Limb (tissue), 2 donors: ENCODE measurements at regions not wholly inside any gene's neighbourhood (a gene's known extent, or its start where the extent isn't known, plus 50 kb on each side); places are given as distances from the start of the nearest gene placed in this dataset.

ENCODE experiments used
- DNase-seq, 2 donors: peaks; one replicate each; pipeline ENCODE4 v3.0.0-alpha.2; 2016; ENCODE audit errors: extremely low spot score in 2 of 2

DNA sequence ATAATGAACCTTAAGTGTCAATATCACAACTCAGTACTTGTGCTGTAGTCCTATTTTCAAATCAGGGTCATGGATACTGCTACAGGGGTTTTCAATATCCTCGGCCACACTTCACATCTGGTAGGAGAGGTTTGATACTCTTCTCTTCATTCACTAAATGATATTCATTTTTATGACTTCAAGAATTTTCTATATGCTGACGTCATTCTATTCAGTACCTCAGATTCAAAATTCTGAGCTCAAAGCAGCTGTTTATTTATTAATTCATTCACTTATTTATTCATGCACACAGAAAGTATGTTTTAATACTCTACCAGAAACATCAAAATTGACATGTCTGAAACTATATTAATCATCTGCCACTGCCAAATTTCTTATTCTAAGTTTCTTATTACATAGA is 866.9 kb upstream of the LRRTM1 start:
- no peak for DNase-seq

DNA sequence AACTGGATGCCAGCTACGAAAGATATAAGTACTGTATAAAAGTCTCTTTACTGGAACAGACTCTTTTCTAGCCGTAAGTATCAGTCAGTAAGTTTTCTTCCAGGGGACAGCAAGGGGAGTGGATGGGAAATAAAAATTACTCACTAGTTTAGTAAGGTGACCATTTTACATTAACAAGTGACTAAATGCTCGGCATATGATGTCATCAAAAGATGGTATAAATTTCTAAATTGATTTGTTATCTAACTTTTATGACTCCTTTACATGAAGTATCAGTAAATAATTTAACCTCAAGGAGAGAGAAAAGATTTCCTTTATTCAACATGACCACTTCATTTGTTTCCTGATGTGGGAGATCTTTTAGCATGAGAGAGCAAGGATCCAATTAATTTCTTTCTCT is 859.0 kb upstream of the LRRTM1 start:
- DNase-seq: no peak

DNA sequence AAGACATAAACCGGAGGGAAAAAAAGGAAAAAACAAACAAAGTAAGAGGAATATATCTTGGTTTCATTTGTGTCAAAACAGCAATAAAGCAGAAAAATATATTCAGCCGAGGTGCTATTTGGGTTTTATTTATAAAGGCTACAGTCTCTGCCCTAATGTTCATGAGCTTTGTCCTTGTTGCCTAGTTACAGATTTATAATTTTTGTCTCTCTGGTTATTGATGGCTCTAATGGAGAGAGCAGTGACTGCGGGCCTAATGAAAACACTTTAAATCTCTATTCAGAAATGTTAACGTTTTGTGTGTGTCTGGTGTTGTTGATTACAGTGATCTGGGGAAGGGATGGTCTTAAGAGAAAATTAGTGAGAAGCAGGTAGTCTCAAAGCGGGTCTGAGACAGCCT is 854.0 kb upstream of the LRRTM1 start:
- no peak for DNase-seq

DNA sequence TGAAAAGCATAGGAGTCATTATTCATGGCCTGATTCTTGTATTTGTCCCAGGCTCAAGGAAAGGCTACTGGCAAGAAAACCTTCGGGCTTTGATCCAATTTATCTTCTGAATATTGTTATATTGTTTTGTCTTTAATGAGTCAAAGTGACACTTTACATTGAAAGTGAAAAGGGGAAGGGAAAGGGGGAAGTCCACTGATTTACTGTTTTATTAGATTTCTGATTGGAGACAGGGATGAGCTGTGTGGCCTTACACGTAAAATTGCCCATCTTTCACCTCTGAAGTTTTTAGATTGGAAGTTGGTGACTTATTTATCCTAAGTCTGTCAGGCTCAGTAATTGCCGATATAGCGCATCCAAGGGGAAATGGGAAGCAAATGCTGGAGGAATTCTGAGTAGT is 843.8 kb upstream of the LRRTM1 start:
- DNase-seq: no peak

DNA sequence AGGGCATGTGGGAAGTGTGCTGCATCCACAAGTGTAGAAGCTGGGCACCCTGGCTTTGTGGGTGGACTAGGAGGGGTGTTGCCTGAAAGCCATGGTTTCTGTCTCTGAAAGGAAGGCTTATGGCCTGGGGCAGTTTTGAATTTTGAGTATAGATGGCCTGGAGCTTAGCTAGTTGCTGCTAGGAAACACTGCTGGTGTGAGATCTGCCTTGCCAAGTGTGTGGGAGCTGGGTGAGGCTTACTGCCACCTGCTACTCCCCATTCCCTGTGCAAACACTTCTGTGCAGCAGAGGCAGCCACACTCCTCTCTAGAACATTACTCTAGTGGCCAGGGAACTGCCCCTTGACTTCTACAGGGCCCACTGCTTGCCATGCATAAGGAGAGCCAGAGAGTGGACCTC is 831.7 kb upstream of the LRRTM1 start:
- no peak for DNase-seq

DNA sequence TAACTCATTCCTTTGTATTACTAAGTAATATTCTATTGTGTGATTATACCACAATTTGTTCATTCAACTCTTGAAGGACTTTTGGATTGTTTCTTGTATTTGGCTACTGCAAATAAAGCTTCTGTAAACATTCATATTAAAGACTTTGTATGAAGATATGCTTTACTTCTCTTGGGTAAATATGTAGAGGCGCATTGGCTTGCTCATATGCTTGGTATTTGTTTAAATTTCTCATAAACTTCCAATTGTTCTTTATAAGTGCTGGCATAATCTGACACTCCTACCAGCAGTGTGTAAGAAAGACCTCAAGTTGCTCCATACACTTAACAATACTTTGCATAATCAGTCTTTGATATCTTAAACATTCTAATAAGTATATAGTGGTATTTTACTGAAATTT is 792.8 kb upstream of the LRRTM1 start:
- no peak for DNase-seq

DNA sequence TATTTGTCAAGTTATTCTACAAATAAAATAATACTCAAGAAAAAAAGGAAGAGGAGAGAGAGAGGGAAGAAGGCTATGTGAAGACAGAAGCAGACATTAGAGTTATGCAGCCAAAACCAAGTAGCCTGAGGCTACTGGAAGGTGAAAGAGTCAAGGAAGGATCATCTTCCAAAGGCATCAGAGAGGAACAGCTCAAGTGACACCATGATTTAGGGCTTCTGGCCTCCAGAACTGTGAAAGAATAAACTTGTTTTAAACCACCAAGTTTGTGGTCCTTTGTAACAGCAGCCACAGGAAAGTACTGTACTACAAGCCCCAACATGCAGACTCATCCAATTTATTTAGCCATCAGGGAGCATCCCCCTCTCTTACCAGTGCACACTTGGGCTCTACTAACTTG is 788.5 kb upstream of the LRRTM1 start:
- no peak for DNase-seq

DNA sequence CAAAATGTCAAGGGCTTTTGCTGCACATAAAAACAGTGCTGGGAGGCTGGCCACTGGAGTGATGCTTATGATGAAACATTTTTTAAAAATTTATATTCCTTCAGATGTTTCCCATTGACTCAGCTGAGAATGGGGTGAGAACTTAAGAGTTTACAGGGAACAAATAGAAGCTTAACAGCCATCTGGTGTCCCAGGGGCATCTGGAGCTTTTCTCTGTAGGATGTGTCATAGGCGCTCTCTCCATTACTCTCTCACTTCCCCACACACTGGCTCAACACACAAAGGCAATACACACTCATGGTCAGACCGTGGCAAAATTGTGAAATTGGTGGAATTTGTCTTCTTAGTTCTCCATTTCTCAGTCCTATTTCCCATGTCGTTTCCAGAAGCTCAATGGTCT is 783.1 kb upstream of the LRRTM1 start:
- DNase-seq: no peak

DNA sequence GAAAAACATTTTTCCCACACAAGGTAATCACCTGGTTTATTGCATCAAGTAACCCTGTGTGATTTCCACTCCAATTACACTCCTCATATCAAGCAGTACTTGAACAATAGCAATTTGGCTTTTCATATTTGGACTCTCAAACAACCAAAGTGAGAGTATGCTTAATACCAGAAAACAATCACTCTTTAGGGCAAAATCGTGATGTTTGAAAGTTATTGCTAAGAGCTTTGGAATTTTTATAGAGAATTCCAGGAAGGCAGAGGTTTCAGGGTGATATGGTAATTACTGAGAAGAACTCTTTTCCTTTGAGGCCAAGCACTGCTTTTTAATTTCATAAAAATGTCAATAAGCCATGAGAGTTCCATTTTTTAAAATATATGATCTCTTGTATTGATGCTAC is 779.5 kb upstream of the LRRTM1 start:
- DNase-seq: no peak

DNA sequence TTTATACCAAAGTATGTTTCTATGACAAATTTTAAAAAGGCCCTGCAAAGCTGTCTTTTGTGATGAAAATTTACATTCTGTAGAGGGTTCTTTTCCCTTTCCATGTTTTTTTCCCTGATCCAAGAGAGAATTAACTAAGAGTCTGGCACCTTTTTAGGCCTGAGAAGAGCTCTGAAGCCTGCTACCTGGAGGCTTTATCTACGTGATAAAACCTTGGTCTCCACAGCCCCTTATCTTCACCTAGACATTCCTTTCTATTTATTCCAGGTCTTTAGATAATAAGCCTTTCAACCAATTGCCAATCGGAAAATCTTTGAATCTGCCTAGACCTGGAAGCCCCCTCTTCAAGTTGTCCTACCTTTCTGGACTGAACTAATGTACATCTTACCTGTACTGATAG is 774.1 kb upstream of the LRRTM1 start:
- no peak for DNase-seq

DNA sequence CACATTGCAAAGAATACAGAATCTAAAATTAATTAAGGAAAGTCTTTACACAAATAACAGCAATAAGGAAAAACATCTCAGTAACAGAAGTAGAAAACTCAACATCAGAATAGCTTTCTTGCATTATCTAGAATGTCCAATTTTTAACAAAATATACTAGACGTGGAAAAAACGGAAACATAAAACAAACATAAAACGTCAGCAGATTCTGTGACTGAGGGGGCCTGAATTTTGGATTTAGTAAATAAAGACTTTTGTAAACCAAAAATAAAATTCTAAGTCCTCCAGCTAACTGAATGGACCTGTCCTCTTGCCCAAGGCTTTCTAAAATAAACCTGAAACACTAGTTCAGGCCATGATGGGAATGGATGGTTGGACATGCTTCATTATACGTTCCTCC is 773.5 kb upstream of the LRRTM1 start:
- no peak for DNase-seq

DNA sequence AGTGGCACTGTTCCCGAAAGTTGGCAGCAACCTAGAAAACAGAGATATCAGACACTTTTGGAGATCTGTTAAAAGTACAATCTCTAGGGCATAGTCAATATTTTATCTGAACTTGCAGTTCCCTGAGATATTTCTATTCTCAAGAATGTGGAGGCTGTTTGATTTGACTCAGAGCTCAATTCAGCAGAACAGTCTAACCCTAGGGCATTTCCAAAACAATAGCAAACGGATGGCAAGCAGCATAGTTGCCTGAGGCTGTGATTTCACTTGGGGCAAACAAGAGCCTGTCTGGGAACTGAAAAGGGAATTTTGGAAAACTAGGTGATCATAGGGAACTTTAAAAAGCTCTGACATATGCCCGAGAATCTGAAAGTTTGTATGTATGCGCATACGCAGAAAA is 772.8 kb upstream of the LRRTM1 start:
- no peak for DNase-seq

DNA sequence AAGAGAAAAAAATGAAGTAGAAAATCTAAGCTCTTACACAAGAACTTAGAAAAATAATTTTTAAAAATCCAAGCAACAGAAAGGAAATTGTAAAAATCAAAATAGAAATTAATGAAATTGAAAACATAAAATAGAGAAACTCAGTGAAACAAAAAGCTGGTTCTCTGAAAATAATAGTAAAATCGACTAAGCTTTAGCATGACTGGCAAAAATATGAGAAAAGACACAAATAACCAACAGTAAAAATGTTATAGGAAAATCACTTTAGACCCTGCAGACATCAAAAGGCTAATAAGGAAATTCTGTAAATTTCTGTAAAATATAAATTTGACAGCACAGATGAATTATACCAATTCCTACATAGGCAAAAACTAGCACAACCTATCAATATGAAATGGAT is 768.9 kb upstream of the LRRTM1 start:
- DNase-seq: no peak

DNA sequence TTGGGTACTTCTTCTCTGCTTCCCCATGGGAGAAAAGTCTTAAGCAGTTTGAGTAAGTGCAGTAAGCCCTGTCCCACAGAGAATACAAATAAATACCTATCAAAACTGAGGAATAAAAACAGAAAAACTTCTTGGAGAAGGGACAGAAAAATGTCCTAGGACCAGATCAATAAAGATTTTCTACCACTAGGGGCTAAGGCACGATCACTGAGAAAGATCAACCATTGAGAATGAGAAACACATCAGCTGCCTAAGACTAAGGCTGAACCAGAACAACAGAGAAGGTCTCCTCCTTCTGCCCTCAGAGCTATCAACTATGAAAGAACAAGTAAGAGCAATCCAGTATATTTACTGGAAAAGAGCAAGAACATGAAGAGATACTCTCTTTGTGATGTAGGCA is 763.6 kb upstream of the LRRTM1 start:
- no peak for DNase-seq

DNA sequence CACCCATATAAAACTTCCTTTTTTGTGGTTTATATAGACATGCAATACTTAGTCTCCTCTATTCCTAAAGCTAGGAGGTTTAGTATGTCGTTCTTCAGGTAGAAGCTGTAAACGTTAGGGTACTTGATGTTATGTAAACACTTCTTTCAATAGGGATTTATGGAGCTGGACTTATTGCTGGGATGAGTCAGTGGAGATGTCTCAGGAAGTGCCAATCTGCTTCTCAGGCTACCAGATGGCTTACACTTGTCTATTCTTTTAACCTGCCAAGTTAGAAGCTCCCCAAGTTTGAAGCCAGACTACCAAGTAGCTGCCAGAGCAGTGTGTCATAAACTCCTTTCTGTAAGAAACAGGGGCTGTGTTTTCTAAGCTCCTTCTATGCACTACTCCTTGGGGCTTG is 756.5 kb upstream of the LRRTM1 start:
- DNase-seq: no peak

DNA sequence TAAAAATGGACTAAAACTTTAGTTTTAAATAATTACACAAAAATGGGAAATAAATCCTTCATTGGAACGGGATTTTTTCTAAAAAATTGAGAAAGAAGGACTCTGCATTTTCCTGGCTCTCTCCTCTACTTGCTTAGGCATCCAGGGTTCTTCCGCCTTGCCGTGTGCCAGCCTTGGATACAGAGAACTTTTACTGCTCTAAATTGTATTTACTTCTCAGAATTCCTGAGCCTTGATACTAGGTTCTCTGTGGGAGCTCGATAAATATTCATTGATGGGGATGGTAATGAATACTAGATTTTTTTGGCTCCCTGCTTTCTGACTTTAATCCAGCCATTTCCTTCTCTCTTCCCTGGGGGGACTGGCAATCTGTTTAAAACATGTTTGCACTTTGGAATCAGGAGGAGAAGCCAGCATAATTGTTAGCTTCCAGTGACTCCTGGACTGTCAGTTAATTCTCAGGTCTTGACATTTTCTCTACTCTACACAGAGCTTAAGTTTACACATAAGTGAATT is 746.1 kb upstream of the LRRTM1 start:
- no peak for DNase-seq

DNA sequence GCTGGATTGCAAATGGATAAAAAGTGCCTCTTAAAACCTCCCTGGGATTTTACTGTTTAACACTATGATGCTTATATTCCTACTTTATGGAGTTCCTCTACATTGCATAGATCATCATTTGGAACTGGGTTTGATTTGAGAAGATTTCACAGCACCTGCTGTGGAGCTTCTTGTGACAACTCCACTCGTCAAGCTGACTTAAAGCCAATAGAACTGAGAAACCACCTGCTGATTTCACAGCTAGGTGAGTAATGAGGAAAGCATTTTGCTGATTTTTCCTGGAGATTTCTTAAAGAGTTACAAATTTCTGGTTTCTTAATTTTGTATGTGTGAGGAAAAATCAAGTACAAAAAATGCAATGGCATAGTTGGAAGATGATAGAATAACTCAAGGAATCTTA is 739.1 kb upstream of the LRRTM1 start:
- no peak for DNase-seq

DNA sequence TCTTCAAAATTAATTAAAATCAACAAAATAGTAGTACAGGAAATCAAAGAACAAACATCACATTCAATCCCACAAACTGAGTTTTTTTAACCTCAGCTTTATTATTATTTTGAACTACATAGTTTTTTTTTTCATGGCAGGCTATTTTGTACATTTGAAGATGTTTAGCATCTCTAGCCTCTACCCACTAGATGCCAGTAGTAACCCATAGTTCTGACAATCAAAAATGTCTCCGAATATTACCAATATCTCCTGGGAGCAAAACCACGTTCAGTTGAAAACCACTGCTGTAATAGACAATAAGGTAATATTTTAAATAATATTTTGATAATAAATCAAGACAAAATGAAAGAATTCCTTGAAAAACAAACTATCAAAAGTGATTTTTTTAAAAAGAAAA is 702.6 kb upstream of the LRRTM1 start:
- no peak for DNase-seq

DNA sequence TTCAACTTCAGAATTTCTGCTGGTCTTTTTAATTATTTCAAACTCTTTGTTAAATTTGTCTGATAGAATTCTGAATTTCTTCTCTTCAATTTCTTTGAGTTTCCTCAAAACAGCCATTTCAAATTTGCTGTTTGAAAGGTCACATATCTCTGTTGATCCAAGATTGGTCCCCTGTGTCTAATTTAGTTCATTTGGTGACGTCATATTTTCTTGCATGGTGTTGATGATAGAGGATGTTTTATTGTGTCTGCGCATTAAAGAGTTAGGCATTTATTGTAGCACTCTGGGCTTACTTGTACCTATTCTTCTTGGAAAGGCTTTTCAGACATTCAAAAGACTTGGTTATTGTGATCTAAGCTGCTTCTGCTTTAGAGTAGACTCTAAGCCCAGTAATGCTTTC is 698.4 kb upstream of the LRRTM1 start:
- no peak for DNase-seq

DNA sequence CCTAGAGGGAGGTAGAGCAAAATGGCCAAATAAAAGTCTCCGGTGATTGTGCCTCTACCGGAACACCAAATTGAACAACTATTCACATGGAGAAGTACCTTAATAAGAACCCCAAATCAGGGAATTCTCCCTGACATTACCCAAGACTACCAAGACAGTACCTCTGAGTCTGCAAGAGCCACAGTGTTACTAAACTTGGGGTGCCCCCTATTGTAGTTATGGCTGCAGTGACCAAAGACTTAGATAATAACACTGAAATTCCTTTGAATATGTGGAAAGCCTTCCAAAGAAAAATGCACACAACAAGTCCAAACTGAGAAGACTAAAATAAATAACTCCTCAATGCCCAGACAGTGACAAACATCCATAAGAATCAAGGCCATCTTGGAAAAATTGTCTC is 682.9 kb upstream of the LRRTM1 start:
- DNase-seq: no peak

DNA sequence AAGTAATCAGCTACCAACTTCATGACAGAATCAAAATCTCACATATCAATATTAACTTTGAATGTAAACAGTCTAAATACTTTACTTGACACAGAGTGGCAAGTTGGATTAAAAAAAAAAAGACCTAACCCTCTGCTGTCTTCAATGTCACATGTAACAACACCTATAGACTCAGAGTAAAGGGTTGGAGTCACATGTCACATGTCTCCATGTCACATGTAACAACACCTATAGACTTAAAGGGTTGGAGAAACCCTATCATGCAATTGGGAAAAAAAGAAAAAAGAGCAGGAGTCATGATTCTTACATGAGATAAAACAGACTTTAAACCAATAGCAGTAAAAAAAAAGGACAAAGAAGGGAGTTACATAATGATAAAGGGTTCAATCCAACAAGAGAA is 665.3 kb upstream of the LRRTM1 start:
- DNase-seq: no peak

DNA sequence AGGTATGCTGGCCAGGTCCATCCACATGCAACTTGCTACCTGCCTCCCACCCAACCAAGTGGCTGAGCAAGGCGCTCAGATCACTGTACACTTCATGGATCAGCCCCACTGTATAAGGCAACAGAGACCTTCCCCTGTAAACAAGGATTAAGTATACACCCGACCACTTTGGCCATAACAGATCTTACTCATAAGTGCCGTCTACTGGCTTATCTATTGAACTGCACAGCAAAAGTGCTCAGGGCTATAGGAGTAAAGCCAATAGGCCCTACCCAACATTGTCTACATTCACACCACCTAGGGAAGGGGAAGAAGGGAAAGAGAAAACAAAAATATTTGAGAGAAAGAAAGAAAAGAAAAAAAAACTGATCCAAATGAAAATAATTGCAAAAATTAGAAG is 663.9 kb upstream of the LRRTM1 start:
- DNase-seq: no peak

DNA sequence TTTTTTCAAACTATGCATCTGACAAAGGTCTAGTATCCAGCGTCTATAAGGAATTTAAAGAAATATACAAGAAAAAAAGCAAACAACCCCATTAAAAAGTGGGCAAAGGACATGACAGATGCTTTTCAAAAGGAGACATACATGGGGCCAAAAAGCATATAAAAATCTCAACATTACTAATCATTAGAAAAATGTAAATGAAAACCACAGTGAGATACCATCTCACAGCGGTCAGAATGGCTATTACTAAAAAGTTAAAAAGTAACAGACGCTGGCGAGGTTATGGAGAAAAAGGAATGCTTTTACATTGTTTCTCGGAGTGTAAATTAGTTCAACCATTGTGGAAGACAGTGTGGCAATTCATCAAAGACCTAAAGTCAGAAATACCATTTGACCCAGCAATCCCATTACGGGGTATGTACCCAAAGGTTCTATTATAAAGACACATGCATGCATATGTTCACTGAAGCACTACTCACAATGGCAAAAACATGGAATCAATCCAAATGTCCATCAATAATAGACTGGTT is 643.1 kb upstream of the LRRTM1 start:
- DNase-seq: no peak

DNA sequence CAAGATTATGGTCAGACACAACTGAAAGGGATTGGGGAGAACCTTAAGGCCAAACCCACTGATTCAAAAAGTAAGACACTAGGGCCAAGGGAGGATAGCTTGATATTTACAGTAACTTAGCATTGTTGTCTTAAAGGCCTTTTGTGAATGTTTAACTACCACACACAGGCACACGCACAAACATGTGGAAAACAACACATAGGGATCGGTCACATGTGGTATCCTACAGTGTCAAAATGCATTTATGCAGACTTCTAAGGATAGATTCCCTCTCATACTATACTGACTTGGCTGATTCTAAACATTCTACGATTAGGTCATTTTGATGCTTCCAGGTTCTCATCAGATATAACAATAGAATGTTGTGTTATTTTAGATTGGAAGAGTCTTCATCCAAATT is 638.9 kb upstream of the LRRTM1 start:
- no peak for DNase-seq
